Ammon's horn (tissue), 1 donor: ENCODE measurements at regions not wholly inside any gene's neighbourhood (a gene's known extent, or its start where the extent isn't known, plus 50 kb on each side); places are given as distances from the start of the nearest gene placed in this dataset.
"Not testable (repeated sequence)": the region's sequence is repeated elsewhere in the genome, so short reads cannot be mapped to it uniquely, and the experiment has no call there.

Experiments
- DNase-seq: peaks from one replicate; pipeline ENCODE4 v3.0.0-alpha.2; 2016; ENCODE audit warnings: low spot score

DNA sequence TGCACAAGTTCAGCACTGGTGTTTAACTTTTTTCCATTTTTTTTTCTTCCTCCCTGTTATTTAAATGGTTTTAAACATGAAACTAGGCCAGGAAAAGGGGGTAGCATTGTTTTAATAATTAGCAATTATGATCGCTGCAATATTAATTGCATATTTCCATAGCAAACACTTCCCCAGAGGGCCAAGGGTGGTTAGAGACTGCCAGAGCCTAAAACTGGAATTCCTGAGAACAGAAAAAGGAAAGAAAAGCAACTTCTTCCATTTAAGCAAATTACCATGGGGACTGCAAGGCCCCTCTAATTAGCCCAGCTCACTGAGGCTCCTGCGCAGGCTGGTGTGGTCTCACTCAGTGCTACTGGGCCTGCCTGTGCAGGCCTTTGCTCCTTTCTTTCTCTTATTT lies 201.5 kb downstream of the SMAD2 start:
- DNase-seq: no peak

DNA sequence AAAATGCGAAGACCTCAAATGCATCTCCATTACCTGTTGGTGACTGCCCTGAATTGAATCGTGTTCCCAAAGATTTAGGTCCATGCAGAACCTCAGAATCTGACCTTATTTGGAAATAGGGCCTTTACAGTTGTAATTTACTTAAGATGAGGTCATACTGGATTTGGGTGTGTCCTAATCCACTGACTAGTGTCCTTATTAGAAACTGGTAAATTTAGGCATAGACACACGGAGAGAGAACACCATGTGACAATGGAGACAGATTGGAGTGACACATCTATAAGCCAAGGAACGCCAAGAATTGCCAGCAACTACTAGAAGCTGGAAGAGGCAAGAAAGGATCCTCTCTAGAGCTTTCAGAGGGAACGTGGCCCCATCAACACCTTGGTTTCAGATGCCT lies 203.1 kb downstream of the SMAD2 start:
- DNase-seq: no peak

DNA sequence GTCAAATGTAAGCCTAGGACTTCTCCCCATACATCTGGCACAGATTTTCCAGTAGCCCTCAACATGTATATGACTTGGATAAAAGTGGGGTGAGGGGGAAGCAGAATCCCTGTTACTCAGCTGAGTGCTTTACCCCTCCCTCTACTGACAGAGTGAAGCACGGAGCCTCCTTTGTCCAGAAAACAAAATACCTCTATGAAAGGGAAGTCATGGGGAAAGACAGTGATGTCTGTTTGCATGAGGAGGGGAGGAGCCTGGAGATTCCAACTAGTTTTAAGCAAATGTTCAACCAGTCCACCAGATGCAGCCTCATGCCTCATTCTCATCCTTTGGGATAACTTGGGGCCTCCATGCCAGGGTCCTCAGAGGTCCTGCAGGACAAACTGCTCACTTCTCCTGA lies 203.9 kb downstream of the SMAD2 start:
- DNase-seq: no peak

DNA sequence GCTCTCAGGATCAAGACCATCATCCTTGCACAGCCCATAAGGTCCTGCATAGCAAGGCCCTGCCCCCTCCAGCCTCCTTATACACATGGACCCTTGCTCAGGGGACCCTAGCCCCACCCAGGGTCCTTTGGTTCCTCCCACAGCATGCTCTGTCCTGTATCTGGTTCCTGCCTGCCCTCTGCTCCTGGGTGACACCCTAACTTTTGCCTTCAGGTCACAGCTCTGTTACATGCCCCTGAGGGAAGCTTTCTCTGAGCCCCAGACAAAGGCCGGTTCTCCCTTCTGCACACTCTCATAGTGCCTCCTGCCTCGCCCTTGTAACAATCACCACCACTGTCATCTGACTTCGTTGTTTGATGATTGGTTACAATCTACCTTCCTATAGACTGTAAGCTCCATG lies 204.8 kb downstream of the SMAD2 start:
- no peak for DNase-seq

DNA sequence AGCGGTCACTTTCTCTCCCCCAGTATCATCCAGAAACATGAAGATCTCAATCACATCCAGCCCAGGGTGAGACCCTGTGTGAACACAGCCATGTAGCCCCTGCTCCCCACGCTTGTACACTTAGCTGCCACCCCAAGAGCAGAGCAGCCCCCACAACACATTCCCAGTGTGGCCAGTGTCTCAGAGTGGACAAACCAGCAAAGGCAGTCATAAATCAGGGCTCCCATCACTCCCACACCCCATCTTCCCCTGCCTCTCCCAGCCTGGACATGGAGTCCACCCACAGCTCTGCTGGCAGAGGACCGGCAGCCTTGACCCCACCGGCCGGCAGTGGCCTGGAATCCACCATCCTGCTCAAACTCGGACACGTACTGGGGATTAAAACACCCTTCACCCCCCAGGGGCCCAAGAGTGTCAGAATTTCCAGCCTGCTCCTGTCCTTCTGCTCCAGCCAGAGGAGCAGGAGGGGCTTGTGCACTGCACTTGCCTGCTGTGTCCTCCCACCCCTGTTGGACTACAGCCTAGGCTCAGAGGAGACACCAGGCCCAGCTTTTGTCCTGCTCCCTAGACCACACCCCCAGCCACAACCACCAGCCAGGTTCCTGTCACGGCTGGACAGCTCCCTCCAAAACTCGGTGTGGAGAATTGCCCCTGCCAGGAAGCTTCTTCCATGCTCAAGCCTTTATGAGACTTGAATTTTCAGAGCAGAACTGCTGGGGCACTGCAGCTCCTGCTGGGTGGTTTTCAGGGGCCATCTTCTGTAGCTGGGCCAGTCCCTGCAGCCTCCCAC lies 206.1 kb downstream of the SMAD2 start:
- no peak for DNase-seq

DNA sequence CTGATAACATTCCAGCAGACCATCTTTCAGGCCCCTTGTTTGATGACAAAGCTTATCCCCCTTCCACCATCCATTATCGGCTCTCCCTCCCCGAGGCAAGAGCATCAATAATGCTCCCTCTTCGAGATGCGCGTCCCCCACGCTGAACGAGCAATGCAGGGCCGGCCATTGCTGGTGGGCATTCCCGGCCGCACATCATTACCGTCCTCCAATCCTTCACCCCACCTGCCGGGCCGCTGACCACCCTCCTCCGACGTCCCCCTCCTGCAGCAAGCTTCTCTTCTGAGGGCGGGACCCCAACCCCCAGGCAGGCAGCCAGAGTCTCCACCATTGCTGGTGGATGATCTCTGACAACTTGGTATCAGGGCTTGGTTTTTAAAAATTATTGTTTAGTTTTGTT lies 208.6 kb downstream of the SMAD2 start:
- DNase-seq: no peak

DNA sequence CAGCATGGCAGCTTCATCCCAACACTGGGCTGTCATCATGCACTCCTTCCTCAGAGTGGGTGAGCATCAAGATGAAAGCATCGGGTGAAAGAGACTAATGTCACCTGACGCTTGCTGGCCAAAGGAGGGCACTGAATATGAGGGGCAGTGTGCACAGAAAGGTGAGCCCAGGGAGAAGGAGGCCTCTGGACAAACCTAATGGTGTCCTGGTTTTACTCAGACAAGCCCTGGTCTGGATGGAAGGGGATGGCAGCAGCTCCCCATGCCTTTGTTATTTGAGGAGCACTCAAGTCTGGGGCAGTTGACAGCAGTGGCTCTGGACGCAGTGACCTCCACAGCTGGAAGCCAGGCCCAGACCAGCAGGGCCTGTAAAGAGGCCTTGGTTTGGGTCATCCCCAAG lies 209.7 kb downstream of the SMAD2 start:
- no peak for DNase-seq

DNA sequence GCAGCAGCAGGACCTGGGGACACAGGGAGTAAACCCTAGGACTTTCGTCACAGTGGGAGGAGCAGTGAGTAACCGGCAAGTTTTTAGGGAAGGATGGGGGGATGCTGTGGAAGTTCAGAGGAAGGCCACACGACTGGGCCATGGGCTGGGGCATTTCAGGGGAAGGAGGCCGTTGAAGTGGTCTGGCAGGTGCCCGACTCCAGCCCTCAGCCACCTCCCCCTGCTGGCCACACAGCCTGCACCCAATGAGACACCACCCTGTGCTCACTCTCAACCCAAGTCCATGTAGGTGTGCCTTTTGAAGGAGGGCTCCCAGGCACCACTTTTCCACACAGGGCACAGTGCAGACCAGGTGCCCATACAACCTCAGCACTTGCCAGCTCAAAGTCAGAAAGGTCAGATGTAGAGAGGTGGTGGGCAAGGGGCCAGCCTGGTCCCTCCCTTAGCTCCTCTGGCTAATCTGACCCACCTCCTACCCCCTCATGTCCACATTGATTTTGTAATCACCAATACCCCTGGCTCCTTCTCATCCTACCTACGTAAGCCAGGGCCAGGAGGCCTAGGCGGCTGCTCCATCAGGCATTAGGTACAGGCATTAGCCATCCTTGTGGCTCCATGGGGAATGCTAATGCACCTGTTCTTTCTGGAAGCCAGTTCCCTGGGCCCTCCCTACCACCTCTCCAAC lies 211.2 kb downstream of the SMAD2 start:
- DNase-seq: no peak

DNA sequence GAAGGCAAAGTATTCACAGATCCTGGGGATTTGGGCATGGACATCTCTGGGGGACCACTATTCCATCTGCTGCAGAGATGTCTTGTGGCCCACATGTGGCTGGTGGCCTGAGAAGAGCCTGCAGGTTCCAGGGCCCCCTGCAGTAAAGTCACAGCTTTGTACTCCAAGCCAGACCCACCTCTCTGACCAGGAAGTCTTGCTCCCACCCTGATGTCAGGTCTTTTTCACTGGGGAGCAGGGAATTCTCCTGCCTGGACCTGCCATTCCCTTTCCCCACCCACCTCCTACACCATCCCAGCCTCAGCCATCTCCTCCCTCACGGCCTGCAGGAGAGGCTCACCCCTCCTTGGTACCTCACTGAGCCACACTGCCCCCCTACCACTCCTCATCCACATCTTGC lies 211.8 kb downstream of the SMAD2 start:
- no peak for DNase-seq

DNA sequence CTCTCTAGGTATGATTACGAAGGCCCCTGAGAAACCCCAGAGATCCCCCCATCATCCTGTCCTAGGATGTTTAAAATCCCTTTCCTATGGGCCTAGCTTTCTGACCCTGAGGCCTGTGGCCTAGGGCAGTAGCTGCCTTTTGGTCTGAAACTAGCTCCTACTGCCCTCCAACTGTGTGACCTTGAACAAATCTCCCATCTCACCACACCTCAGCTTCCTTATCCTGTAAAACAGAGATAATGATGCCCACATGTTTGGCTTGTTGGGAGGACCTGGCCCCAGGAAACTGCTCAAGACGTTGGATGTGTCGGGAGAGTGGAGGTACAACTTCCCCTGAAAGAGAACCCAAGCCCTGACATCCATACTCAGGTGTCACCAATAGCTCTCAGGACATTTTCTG lies 213.2 kb downstream of the SMAD2 start:
- DNase-seq: no peak

DNA sequence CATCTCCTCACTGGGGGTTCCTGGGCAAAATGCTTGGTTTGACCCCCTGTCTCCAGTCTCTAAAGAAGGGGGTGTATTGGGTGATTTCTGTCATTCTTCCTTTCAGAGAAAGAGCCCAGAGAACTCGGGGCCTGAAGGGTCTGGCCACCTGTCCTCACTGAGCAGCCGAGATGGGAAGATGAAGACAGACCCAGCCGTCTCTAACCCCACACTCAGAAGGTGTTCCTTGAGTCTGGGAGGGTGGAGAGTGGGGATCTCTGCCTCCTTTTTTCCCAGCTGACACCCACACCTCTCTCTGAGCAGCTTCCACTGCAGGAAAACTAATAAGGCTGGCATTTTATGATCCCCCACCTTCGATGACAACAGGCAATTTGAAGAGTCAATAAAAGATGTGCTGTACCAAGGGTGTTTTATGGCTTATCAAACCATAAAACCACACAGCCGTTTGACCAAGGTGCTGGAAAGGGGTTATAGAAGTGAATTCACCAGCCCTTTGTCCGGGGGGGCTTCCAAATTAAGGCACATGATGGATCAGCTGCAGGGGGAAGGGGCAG lies 213.8 kb downstream of the SMAD2 start:
- DNase-seq: no peak

DNA sequence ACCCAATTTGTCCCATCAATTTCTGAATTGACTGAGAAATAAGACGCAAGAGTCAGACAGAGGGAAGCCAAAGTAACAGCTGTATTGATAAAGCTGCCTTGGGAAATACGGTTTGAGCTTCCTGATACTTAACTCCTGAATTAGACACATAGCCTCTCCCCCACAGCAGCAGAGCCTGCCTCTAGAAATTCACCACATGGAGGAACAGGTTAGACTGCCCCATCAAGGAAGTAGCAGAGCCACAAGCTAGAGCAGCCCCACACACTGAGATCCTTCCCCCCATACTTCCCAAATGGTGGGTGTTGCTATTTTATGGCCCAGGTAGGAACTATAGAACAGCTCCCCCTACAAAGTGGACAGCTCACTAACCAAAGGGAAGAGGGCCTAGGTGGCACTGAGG lies 220.0 kb downstream of the SMAD2 start:
- no peak for DNase-seq

DNA sequence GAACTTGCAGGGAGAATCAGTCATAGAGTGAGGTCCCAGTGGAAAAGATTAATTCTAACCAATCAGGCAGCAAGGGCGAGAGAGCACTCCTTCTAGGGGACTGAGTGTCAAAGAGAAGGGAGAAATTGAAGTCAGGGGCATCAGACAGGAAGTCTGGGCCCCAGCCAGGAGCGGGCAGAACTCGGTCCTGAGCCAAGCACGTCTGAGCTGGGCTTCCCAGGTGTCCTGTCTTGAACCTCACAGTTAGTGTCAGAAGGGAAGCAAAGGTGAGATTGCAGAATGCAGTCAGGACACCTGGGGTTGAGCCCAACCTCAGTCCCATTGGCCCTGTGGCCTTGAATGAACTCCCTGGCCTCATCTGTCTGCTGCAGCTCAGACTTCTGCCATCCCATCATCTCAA lies 220.9 kb downstream of the SMAD2 start:
- DNase-seq: no peak

DNA sequence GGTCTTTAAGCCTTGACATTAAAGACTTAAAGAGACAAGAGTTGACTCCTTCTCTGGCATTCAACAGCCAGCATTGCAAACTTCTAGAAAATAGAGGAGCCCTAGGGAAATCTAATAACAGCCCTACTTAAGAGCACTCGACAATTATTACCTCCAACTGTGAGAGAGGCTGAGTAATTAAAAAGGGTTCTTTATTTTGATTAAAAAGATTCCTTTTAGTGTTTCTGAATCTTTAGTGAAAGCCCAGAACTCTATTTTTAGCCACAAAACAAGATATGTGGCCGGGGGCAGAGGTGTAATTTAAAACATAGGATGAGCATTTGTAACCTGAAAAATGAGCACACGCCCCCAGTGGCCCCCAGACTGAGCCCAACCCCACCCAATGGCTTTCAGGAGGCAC lies 222.3 kb downstream of the SMAD2 start:
- no peak for DNase-seq

DNA sequence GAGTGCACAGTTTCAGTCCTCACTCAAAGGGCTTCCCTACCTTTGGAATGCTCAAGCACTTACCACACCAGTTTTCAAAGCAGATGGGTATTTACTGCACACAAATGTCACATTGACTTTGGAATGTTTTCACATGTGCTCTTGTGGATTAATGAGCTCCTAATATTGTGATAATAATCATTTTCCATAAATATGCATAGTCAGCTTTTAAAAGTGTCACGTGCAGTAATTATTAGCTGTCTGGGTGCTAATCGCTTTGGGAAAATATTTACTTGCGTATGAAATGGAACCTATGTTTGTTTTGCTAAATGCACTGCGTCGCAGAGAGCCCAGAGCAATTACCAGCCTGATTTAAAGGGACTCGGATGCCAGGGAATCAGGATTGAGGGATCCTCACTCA lies 229.3 kb downstream of the SMAD2 start:
- DNase-seq: no peak

DNA sequence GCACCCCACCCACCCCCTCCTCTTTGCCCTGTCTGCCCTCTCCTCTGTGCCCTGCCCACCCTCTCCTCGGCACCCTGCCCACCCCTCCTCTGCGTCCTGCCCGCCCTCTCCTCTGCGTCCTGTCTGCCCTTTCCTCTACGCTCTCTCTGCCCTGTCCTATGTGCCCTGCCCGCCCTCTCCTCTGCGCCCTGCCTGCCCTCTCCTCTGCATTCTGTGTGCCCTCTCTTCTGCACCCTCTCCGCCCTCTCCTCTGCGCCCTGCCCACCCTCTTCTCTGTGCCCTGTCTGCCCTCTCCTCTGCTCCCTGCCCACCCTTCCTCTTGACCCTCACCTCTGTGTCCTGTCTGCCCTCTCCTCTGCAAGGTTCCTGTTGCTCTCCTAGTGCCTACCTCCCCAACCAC lies 233.6 kb downstream of the SMAD2 start:
- no peak for DNase-seq

DNA sequence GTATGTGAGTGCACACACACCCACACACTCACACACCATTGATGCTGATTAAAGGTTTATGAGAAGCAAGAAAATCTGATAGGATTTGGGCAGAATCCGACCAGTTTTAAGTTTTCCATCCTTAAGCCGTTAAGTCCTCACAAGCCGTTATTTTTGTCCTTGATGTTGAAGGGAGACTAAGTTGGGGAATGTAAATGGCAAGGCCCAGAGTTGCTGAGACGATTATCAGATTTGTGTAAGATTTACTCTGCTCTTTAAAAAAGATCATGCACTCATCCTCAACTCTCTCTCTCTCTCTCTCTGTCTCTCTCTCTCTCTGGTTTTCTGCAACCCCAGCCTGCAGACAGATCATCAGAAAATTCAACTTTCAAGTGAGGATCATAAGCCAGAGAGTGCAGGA lies 238.8 kb downstream of the SMAD2 start:
- no peak for DNase-seq

DNA sequence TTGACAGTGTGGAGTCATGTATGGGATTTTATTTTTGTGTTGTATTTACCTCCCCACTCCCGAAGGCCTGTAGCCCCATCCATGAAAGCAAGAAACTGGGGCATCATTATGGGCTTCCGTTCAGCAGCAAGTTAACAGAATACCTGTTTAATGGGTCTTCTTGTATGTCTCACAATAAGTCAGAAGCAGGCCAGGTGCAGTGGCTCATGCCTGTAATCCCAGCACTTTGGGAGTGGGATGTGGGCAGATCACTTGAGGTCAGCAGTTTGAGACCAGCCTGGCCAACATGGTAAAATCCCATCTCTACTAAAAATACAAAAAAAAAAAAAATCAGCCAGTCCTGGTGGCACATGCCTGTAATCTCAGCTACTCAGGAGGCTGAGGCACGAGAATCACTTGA lies 239.7 kb downstream of the SMAD2 start:
- not testable (repeated sequence) for DNase-seq

DNA sequence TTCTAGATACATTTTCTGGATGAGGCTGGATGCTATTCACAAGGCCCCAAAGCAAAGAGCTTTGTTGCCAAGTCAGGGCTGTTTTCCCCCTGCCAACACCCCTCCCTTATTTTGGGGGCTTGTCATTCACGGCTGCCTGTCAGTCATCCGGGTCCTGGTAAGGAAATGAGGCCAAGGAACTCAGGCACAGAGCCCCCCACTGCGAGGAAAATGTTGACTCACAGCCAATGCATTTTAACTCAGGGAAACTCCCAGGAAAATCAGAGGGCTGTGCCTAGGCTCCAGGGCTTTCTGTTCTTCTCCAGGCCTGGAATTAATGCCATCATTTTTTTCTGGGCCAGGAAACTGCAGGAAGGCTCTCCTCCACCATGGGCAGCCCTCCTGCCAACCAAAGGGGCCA lies 241.1 kb downstream of the SMAD2 start:
- no peak for DNase-seq

DNA sequence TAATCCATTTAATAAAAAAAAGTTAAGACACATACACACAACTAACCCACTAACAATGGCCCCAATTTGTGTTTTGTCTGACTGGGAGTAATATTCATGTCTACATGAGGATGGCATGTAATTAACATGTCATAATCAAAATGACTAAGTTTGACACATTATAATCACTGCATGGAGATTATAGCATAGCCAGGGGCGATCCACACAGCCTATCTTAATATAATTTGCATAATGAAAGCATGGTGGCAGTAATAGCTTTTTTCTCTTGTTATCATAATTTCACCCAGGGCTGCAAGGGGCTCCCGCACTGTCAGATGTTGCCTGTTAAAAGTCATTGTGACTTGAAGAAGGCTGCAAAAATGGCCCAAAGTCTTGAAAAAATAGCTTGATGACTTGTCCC lies 243.7 kb downstream of the SMAD2 start:
- DNase-seq: no peak

DNA sequence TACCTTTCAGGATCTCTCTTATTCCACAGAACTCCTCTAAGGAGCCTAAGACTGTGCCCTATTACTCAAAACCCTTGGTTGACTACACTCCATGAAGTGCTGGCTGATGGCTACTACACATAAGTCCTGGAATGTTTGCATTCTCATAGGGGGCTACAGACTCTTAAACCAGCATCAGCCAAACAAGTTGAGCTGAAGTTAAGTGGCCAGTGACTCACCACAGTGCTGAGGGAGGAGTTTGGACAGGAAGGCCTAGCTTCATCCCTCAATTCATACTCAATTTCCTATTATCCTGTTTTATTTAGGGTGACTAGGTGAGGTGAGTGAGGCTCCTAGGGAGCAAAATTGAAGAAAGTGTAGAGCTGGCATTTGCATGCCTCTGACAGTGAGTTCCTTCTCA lies 246.7 kb downstream of the SMAD2 start:
- no peak for DNase-seq

DNA sequence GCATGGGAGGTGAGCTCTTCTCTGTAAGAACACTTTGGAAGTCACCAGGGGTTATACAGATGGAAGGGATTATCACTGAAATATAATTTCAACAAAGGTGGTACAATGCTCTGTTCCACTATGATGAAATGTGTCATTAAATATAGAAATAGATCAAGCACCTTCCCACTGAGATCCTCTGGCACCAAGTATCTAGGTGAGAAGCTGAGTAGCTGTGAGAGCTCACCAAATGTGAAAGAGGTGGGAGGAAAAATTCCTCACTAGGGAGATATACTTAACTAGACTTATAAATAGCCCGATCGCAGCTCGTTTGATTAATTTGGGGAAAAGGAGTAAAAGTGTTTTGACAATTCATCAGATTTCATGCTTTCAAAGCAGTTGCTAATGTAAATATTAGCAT lies 247.6 kb downstream of the SMAD2 start:
- DNase-seq: no peak

DNA sequence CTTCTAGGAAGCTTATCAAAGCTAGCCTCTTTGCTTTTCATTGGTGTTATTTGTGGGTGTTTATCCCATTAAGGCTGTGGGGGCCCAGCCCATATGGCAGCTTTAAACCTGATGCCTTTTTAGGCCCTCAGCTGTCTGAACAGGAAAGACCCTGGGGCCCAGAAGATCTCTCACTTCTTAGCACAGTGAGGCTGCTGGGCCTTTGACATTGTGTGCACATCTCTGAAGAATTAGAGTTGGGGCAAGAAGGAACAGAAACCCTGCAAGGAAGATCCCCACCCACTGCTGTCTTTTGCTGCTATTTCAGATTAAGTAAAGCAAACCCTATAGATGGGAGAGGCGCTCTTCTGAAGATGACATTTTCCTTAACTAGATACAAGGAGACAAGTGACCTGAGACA lies 250.0 kb downstream of the SMAD2 start:
- no peak for DNase-seq

DNA sequence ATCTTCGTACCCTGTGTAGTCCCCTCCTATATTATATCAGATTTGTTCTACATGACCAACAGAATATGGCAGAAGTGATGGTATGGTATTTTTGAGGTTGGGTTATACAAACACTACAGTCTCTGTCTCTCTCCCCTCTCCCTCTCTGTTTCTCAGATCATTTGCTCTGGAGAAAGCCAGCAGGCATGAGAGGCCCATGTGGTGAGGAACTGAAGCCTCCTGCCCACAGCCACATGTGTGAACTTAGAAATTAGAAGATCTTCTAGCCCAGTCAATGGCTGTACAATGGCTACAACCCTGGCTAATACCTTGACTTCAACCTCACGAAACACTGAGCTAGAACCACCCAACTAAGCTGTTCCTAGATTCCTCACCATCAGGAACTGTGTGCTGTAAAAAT lies 250.6 kb downstream of the SMAD2 start:
- DNase-seq: no peak
